SK-N-MC (cell line): ENCODE measurements at regions not wholly inside any gene's neighbourhood (a gene's known extent, or its start where the extent isn't known, plus 50 kb on each side); places are given as distances from the start of the nearest gene placed in this dataset.

ENCODE experiments used
- DNase-seq: peaks from one replicate; pipeline ENCODE4 v3.0.0-alpha.2; 2011; ENCODE audit warnings: low read depth, low spot score
- H3K27ac ChIP-seq: fragments of 200-600 bp; sonication (generic); 2 replicates; pipeline ENCODE4 v1.5.1; 2016; ENCODE audit warnings: mixed run types
- H3K36me3 ChIP-seq: fragments of 200-600 bp; sonication (generic); 2 replicates; pipeline ENCODE4 v1.6.1; 2017; ENCODE audit warnings: antibody characterized with exemption, low read length, mixed read lengths; ENCODE audit not compliant: insufficient read depth
- H3K4me3 ChIP-seq: fragments of 200-600 bp; sonication (generic); 2 replicates; pipeline ENCODE4 v1.5.1; 2016
- H3K9ac ChIP-seq: fragments of 200-600 bp; sonication (generic); 2 replicates; pipeline ENCODE4 v1.8.0; 2017; ENCODE audit warnings: mixed run types, mixed read lengths; ENCODE audit not compliant: insufficient read length
- H3K9me3 ChIP-seq: fragments of 200-600 bp; sonication (generic); 2 replicates; pipeline ENCODE4 v1.6.1; 2017; ENCODE audit warnings: low read depth, mild to moderate bottlenecking, antibody characterized with exemption, low read length, moderate library complexity, mixed read lengths
- EZH2 ChIP-seq: fragments of 200-600 bp; sonication (generic); IDR thresholded peaks from one replicate; pipeline ENCODE4 v1.6.1; 2017; ENCODE audit warnings: antibody characterized with exemption
- FOXP2 ChIP-seq: optimal IDR thresholded peaks from 2 replicates; pipeline ENCODE3; 2011; ENCODE audit warnings: mild to moderate bottlenecking, moderate library complexity; ENCODE audit not compliant: insufficient read depth; ENCODE audit errors: extremely low read length, control extremely low read depth
- POLR2AphosphoS5 ChIP-seq: IDR thresholded peaks from 2 replicates; pipeline ENCODE4 v1.6.1; 2012; ENCODE audit warnings: mild to moderate bottlenecking, low read depth, low read length, borderline replicate concordance

DNA sequence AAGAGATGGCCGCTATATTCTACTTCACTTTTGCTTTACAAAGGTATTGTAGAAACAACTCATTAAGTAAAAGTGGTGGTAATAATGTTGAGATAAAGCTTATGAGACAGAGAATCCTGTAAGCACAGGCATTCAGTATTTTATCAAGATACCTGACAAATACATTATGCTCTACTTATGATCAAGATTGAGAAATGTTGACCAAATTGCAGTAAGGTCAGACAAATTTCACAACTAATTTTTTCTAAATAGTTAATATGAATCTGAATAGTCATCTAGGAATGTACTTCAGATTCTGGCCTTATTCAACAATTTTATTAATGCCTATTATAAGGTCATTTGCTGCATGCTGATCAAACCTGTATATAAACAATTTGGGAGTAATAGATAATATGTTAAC is 95.1 kb upstream of the MBNL1 start:
- no peak for DNase-seq
- no peak for TF ChIP-seq EZH2
- TF ChIP-seq POLR2AphosphoS5 = no peak
- TF ChIP-seq FOXP2 = no peak
- no peak overlapping the region for H3K9ac ChIP-seq
- H3K36me3 ChIP-seq = no peaks in the 10 kb centered on the region
- no peak overlapping the region for H3K4me3 ChIP-seq
- no peaks in the 10 kb centered on the region for H3K9me3 ChIP-seq
- no peak overlapping the region for H3K27ac ChIP-seq

GRCh38 chr3:152174876-152175527 is 93.7 kb upstream of the MBNL1 start:
- H3K9me3 ChIP-seq = no peaks in the 10 kb centered on the region
- 0 out of 2 replicates have a peak overlapping the region, but pooled peaks have one; percentile 8 for H3K27ac ChIP-seq
- H3K4me3 ChIP-seq = no peak overlapping the region
- DNase-seq = no peak
- no peaks in the 10 kb centered on the region for H3K36me3 ChIP-seq
- TF ChIP-seq FOXP2 (no peak), EZH2 (no peak), POLR2AphosphoS5 (no peak)
- H3K9ac ChIP-seq = no peak overlapping the region

- Histone ChIP-seq H3K9me3 (no peaks in the 10 kb centered on the region), H3K36me3 (no peaks in the 10 kb centered on the region), H3K4me3 (no peak overlapping the region), H3K27ac (0 out of 2 replicates have a peak overlapping the region, but pooled peaks have one; percentile 8), H3K9ac (no peak overlapping the region)
- no peak for DNase-seq
- TF ChIP-seq FOXP2 = no peak
- TF ChIP-seq POLR2AphosphoS5 = no peak
- no peak for TF ChIP-seq EZH2
Observed at GRCh38 chr3:152175528-152175889, 93.2 kb upstream of the MBNL1 start.

- H3K9me3 ChIP-seq = no peaks in the 10 kb centered on the region
- peak overlapping the region; percentile 8 for H3K9ac ChIP-seq
- H3K4me3 ChIP-seq = no peak overlapping the region
- H3K36me3 ChIP-seq = no peaks in the 10 kb centered on the region
- no peak for DNase-seq
- H3K27ac ChIP-seq = no peak overlapping the region
- TF ChIP-seq FOXP2 (no peak), EZH2 (no peak), POLR2AphosphoS5 (no peak)
Observed at GRCh38 chr3:152176241-152176640, 92.5 kb upstream of the MBNL1 start.

GRCh38 chr3:152176998-152177397 is 91.7 kb upstream of the MBNL1 start:
- no peak for DNase-seq
- H3K9ac ChIP-seq = no peak overlapping the region
- H3K4me3 ChIP-seq = no peak overlapping the region
- H3K9me3 ChIP-seq = no peaks in the 10 kb centered on the region
- H3K27ac ChIP-seq = no peak overlapping the region
- TF ChIP-seq FOXP2 (no peak), EZH2 (no peak), POLR2AphosphoS5 (no peak)
- H3K36me3 ChIP-seq = no peaks in the 10 kb centered on the region

- H3K9ac ChIP-seq = no peak overlapping the region
- H3K36me3 ChIP-seq = no peaks in the 10 kb centered on the region
- no peak overlapping the region for H3K4me3 ChIP-seq
- H3K27ac ChIP-seq = no peak overlapping the region
- TF ChIP-seq EZH2 (no peak), POLR2AphosphoS5 (no peak), FOXP2 (no peak)
- no peaks in the 10 kb centered on the region for H3K9me3 ChIP-seq
- no peak for DNase-seq
Observed at GRCh38 chr3:152177757-152178156, 91.0 kb upstream of the MBNL1 start.

DNA sequence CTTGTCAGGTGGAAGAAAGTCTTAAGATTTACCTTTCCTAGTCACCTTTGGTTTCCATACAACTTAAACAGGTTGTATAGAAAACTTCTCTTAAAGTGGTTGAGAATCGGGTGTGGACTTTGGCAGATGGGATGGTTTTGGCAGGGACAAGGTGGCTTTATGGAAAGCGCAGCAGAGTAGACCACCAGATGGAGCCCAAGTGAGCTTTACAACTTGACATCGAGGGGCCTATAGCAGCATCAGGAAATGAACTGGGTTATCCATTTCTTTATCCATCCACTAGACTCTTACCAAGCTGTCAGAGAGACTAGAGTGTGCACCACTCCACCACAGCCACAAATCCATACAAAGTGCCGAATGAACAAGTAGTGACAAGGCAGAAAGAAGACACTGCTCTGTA is 85.3 kb upstream of the MBNL1 start:
- Histone ChIP-seq H3K4me3 (no peak overlapping the region), H3K36me3 (no peaks in the 10 kb centered on the region), H3K9me3 (no peaks in the 10 kb centered on the region), H3K9ac (no peak overlapping the region), H3K27ac (no peak overlapping the region)
- DNase-seq = no peak
- TF ChIP-seq FOXP2 = no peak
- TF ChIP-seq EZH2 = no peak
- TF ChIP-seq POLR2AphosphoS5 = no peak

GRCh38 chr3:152184971-152185686 is 83.6 kb upstream of the MBNL1 start:
- Histone ChIP-seq H3K36me3 (no peaks in the 10 kb centered on the region), H3K9ac (no peak overlapping the region), H3K9me3 (no peaks in the 10 kb centered on the region), H3K4me3 (peak overlapping the region; percentile 63), H3K27ac (peak overlapping the region; percentile 81)
- no peak for DNase-seq
- TF ChIP-seq POLR2AphosphoS5 (no peak), FOXP2 (no peak), EZH2 (no peak)
